Activated naive CD8-positive, alpha-beta T cell (primary cell): ENCODE measurements at regions not wholly inside any gene's neighbourhood (a gene's known extent, or its start where the extent isn't known, plus 50 kb on each side); places are given as distances from the start of the nearest gene placed in this dataset.
A peak's percentile ranks its signal among the peaks of the same experiment; 100 is the strongest.
"Not testable (repeated sequence)": the region's sequence is repeated elsewhere in the genome, so short reads cannot be mapped to it uniquely, and the experiment has no call there.

Source experiments
- H3K27ac Mint-ChIP-seq: one replicate; pipeline ENCODE4 v1.8.0; 2021; ENCODE audit warnings: mixed read lengths
- H3K27me3 Mint-ChIP-seq: one replicate; pipeline ENCODE4 v1.8.0; 2021; ENCODE audit warnings: mixed read lengths
- H3K36me3 Mint-ChIP-seq: one replicate; pipeline ENCODE4 v1.8.0; 2021; ENCODE audit warnings: mixed read lengths
- H3K4me1 Mint-ChIP-seq: one replicate; pipeline ENCODE4 v1.8.0; 2021; ENCODE audit warnings: low read depth, mixed read lengths
- H3K4me3 Mint-ChIP-seq: one replicate; pipeline ENCODE4 v1.8.0; 2021; ENCODE audit warnings: mild to moderate bottlenecking, mixed read lengths
- H3K9me3 Mint-ChIP-seq: one replicate; pipeline ENCODE4 v1.8.0; 2021; ENCODE audit warnings: low read depth, mixed read lengths

DNA sequence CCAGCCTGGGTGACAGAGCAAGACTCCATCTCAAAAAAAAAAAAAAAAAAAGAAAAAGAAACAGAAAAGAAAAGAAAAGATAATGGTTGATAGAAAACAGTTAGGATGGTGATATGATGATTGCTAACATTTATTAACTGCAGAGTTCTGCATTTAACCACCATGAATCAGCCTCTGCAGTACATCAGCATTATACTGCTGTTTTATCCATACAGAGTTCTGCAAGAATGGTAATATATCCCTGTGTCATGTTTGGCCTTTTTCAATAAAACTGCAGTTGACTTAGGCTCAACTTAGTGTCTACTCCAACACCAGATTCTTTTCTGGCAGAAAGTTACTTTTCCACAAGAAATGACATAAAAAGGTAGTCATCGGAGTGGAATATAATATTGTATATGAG lies 62.6 kb downstream of the DUSP6 start:
- no peaks in the 10 kb centered on the region for H3K27me3 Mint-ChIP-seq
- no peaks in the 10 kb centered on the region for H3K9me3 Mint-ChIP-seq
- no peaks in the 10 kb centered on the region for H3K36me3 Mint-ChIP-seq
- H3K4me3 Mint-ChIP-seq = no peak overlapping the region
- no peaks in the 10 kb centered on the region for H3K4me1 Mint-ChIP-seq
- no peak overlapping the region for H3K27ac Mint-ChIP-seq

DNA sequence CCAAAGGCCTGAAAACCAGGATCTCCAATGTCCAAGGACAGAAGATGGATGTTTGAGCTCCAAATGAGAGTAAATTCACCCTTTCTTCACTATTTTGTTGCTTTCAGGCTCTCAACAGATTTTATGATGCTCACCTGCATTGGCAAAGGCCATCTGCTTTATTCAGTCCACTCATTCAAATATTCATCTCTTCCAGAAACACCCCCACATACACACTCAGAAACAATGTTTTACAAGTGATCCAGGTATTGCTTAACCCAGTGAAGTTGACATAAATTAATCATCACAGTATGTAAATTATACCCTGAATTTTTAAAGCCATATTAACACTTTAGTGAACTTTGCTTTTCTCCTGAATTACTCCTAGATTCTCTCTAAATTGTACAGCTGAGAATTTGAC lies 63.3 kb downstream of the DUSP6 start:
- no peak overlapping the region for H3K27ac Mint-ChIP-seq
- H3K36me3 Mint-ChIP-seq = no peaks in the 10 kb centered on the region
- no peaks in the 10 kb centered on the region for H3K9me3 Mint-ChIP-seq
- H3K27me3 Mint-ChIP-seq = no peaks in the 10 kb centered on the region
- no peaks in the 10 kb centered on the region for H3K4me1 Mint-ChIP-seq
- no peak overlapping the region for H3K4me3 Mint-ChIP-seq

DNA sequence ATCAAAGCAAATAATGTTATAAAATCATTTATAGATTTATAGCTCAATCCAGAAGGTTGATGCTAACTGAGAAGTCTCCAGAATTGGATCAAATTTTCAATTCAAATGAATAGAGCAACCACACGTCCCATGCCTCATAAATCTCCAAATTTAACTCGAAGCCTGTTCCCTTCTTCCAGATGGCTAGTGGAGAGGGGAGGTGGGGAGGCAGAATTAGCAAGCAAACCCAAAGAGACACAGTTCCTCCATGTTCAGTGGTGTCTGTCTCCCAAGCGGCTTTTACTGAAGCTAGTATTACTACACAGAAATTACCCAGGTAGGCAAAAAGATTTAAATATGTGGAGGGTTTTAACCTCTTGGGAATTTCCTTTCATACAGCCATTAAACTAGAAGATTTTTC lies 65.8 kb downstream of the DUSP6 start:
- Mint-ChIP-seq H3K9me3 (no peaks in the 10 kb centered on the region), H3K27me3 (no peaks in the 10 kb centered on the region), H3K4me1 (peaks cover 13% of the 10 kb centered on the region)

DNA sequence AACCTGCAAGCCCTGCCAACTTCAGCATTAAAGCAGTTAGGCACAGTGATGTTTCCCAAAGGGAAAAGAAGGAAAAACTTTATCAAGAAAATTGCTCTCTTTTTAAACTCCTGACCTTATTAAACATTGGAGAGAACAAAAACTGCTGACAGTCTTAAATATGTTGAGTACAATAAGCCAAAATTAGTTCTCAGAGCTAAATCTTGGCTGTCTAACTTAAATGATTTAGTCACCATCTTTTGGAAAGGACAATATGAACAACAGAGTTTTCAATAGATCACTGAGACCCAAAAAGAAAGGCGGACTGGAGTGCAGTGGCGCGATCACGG lies 70.8 kb downstream of the DUSP6 start:
- peaks cover 2% of the 10 kb centered on the region for H3K36me3 Mint-ChIP-seq
- H3K27ac Mint-ChIP-seq = no peak overlapping the region
- H3K4me3 Mint-ChIP-seq = no peak overlapping the region
- H3K9me3 Mint-ChIP-seq = no peaks in the 10 kb centered on the region
- peaks cover 24% of the 10 kb centered on the region for H3K4me1 Mint-ChIP-seq
- no peaks in the 10 kb centered on the region for H3K27me3 Mint-ChIP-seq

More for the DNA sequence above, 65.8 kb downstream of the DUSP6 start:
- Mint-ChIP-seq H3K4me3 (no peak overlapping the region), H3K36me3 (no peaks in the 10 kb centered on the region), H3K27ac (no peak overlapping the region)

DNA sequence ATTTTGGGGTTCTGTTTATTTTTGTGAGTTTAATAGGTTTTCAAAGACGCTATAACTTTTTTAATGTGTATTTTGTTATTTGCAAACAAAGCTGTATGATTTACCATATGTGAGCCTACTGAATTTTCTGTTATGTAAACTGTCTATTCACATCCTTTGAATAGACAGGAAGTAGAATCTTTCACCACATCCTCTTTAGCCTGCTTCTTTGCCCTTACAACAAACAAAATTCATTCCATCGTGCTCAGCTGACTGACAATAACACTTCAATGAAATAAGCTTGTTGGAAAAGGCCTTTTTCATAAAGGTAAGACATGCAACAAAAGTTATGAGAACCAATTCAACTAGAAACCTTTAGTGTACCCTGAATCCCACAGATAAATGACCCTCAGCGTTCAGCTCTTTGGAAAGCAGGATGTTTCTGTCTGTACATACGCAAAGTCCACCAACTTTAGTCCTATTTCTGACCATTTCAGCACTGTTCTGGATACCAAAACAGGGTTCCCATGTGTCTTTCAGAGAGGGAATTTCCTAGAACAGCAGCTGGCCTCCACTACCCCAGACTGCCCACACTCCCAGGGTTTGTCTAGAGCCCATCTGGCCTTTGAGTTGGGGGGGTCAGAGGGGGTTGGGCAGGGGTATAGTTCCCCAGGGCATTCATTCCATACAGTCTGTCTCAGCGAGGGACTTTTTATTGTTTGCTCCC lies 71.3 kb downstream of the DUSP6 start:
- Mint-ChIP-seq H3K27me3 (no peaks in the 10 kb centered on the region), H3K36me3 (peaks cover 2% of the 10 kb centered on the region), H3K27ac (peak overlapping the region; percentile 47), H3K4me1 (peaks cover 24% of the 10 kb centered on the region), H3K9me3 (no peaks in the 10 kb centered on the region), H3K4me3 (peak overlapping the region; percentile 22)

DNA sequence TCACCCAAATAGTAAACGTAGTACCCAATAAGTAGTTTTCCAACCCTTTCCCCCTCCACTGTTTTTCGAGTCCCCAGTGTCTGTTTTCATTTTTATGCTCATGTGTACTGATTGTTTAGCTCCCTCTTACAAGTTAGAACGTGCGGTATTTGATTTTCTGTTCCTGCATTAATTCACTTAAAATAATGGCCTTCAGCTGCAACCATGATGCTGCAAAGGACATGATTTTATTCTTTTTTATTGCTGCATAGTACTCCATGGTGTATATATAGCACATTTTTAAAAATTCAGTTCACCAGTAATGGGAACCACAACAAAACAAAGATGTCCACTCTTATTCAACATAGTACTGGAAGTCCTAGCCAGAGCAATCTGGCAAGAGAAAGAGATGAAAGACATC lies 72.8 kb downstream of the DUSP6 start:
- H3K36me3 Mint-ChIP-seq = peaks cover 2% of the 10 kb centered on the region
- no peak overlapping the region for H3K4me3 Mint-ChIP-seq
- H3K27ac Mint-ChIP-seq = no peak overlapping the region

DNA sequence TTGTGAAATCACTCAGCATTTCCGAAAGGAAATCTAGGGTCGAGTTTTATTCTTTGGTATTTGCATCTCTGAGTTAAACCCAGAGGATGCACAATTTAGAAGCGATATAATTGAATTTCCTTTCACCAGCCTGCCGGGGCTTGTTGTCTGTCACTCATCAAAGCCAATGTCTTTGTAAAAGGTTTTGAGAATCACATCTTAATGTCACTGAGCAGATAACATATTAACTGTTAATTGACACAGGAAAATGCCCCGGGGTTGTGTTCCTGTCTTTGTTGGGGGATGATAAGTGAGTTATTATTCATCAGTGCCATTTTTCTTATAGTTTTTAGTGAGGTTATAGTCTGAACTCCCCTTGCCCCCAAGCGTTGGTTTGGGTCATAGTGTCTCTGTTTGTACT lies 73.4 kb downstream of the DUSP6 start:
- Mint-ChIP-seq H3K27me3 (no peaks in the 10 kb centered on the region), H3K27ac (no peak overlapping the region)

More for the DNA sequence above, 72.8 kb downstream of the DUSP6 start:
- no peaks in the 10 kb centered on the region for H3K9me3 Mint-ChIP-seq
- peaks cover 24% of the 10 kb centered on the region for H3K4me1 Mint-ChIP-seq
- H3K27me3 Mint-ChIP-seq = no peaks in the 10 kb centered on the region

DNA sequence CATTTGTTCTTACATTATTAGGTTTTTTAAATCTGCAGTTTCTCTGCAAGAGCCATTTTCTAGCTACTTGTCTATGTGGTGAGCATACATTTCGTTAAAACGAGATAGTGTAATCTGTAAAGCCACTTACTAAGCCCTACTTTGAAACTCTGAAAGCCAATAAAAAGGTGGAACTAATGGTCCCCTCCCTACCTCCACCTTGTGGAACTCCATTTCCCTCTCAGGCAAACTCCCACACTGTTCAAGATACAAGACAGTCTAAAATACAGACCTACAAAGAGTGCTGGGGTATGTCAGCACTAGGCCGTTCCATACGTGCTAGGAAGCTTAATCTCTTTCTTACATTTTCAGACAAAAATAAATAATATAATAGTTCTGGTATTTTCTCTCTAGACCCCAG lies 74.1 kb downstream of the DUSP6 start:
- H3K9me3 Mint-ChIP-seq = no peaks in the 10 kb centered on the region
- no peak overlapping the region for H3K4me3 Mint-ChIP-seq
- no peak overlapping the region for H3K27ac Mint-ChIP-seq
- H3K4me1 Mint-ChIP-seq = peaks cover 27% of the 10 kb centered on the region
- no peaks in the 10 kb centered on the region for H3K27me3 Mint-ChIP-seq
- peaks cover 2% of the 10 kb centered on the region for H3K36me3 Mint-ChIP-seq

More for the DNA sequence above, 73.4 kb downstream of the DUSP6 start:
- H3K36me3 Mint-ChIP-seq = peaks cover 2% of the 10 kb centered on the region
- H3K4me1 Mint-ChIP-seq = peaks cover 24% of the 10 kb centered on the region
- H3K4me3 Mint-ChIP-seq = no peak overlapping the region
- H3K9me3 Mint-ChIP-seq = no peaks in the 10 kb centered on the region

DNA sequence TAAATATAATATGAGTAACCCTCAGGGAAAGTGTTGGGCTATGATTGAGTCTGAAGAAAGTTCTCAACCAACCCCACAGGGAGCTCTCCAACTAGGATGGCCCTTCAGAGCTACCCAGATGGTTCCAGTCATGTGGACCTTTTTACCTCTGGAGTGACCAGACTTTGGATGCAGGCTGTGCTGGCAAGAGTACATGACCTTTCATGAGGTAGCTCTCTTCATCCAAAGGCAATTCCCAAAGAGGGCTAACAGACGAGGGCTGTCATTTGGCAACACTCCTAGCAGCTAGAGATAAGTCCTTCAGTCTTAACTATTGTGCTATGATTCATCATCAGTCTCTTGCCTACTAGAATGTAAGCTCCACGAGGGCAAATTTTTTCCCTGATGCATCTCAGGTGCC lies 75.4 kb downstream of the DUSP6 start:
- Mint-ChIP-seq H3K9me3 (no peaks in the 10 kb centered on the region), H3K4me3 (no peak overlapping the region), H3K27me3 (no peaks in the 10 kb centered on the region), H3K4me1 (peaks cover 17% of the 10 kb centered on the region), H3K27ac (no peak overlapping the region), H3K36me3 (peaks cover 2% of the 10 kb centered on the region)

DNA sequence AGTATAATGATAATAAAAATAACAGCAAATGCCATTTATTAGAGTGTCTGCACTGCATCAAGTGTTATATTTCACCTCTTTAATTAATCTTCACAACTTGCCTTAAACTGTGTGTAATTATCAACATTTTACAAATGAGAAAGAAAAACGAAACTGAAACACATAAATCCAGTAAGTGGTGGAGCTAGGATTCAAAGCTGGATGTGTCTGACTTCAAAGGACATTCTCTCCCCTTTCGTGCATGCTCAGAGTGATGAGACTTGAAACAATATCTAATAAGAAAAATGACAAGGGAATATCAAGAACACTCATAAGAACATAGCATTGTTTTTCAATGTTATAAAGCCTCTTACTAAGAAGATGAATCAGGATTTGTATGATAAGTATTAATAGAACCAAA lies 78.8 kb downstream of the DUSP6 start:
- Mint-ChIP-seq H3K27ac (no peak overlapping the region), H3K9me3 (peaks cover 7% of the 10 kb centered on the region), H3K36me3 (peaks cover 5% of the 10 kb centered on the region), H3K4me1 (peaks cover 4% of the 10 kb centered on the region), H3K27me3 (no peaks in the 10 kb centered on the region), H3K4me3 (no peak overlapping the region)

DNA sequence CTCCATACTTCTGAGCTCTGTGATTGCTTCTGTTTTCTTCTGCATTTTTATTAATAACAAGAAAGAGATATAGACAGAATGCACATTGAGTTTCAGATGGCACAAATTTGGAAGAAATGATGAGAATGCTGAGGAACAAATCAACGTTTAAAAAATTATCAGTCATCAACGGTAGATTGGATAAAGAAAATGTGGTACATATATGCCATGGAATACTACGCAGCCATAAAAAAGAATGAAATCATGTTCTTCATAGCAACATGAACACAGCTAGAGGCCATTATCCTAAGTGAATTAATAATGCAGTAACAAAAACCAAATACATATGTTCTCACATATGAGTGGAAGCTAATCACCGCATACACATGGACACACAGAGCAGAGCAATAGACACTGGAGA lies 81.8 kb downstream of the DUSP6 start:
- H3K36me3 Mint-ChIP-seq = peaks cover 5% of the 10 kb centered on the region
- H3K9me3 Mint-ChIP-seq = peaks cover 7% of the 10 kb centered on the region
- H3K4me3 Mint-ChIP-seq = no peak overlapping the region
- no peak overlapping the region for H3K27ac Mint-ChIP-seq
- H3K27me3 Mint-ChIP-seq = no peaks in the 10 kb centered on the region
- peaks cover 8% of the 10 kb centered on the region for H3K4me1 Mint-ChIP-seq

DNA sequence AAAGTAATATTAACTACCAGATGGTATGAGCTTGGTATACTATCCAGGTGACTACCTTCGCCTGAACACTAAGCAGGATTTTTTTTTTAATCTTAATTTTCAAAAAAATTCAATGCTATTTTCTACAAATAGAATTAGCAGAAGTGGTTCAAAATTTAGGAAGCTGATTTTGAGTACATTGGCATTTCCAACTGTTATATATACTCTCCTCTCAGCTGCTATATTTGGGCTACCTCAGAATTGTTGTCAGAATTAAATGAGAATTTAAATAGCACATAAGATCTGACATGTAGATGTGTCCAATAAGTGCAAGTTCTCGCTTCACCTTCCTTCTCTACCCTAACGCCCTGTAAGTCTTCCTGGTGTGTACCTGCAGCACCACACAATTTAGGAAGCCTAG lies 83.1 kb downstream of the DUSP6 start:
- Mint-ChIP-seq H3K4me3 (no peak overlapping the region), H3K36me3 (peaks cover 5% of the 10 kb centered on the region), H3K27ac (no peak overlapping the region), H3K27me3 (no peaks in the 10 kb centered on the region), H3K9me3 (peaks cover 7% of the 10 kb centered on the region), H3K4me1 (peaks cover 8% of the 10 kb centered on the region)

DNA sequence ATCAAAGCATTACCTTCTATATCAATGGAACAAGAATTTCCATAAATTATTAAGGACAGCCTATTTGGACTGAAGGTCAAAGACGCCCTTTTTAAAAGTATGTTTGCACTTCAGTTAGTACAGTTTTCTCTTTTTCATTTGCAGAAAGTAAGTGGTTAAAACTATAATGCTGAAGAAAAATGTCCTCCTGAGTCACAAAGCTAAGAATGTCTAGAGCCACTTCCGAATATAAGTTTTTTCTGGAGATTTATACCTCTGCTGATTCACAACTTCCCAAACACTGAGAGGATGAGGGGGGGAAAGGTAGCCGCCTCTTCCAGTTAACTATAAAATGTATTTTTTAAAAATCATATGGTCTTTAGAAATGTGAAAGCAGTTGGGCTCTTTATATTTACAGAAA lies 84.9 kb downstream of the DUSP6 start:
- H3K27ac Mint-ChIP-seq = no peak overlapping the region
- peaks cover 5% of the 10 kb centered on the region for H3K36me3 Mint-ChIP-seq
- H3K4me3 Mint-ChIP-seq = no peak overlapping the region
- peaks cover 7% of the 10 kb centered on the region for H3K9me3 Mint-ChIP-seq
- H3K27me3 Mint-ChIP-seq = no peaks in the 10 kb centered on the region
- peaks cover 4% of the 10 kb centered on the region for H3K4me1 Mint-ChIP-seq

DNA sequence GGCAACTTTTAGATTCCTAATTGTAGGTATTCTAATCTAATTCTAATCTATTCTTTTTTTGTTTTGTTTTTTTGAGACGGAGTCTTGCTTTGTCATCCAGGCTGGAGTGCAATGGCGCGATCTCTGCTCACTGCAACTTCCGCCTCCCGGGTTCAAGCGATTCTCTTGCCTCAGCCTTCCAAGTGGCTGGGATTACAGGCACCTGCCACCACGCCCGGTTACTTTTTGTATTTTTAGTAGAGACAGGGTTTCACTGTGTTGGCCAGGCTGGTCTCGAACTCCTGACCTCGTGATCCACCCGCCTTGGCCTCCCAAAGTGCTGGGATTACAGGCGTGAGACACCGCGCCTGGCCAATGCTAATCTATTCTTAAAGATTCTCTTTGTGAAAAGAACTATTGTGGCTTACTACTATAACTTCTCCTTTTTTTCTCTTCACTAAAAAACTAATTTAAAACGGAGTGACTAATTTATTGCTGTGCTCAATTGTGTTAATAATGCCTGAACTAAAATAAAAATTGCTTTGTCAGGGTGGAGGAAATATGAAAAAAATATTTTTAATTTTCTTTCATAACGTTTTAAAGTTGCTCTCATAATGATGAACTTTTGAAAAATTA lies 85.6 kb downstream of the DUSP6 start:
- not testable (repeated sequence) for H3K9me3 Mint-ChIP-seq, H3K4me3 Mint-ChIP-seq, H3K4me1 Mint-ChIP-seq, H3K27me3 Mint-ChIP-seq, H3K27ac Mint-ChIP-seq, H3K36me3 Mint-ChIP-seq

DNA sequence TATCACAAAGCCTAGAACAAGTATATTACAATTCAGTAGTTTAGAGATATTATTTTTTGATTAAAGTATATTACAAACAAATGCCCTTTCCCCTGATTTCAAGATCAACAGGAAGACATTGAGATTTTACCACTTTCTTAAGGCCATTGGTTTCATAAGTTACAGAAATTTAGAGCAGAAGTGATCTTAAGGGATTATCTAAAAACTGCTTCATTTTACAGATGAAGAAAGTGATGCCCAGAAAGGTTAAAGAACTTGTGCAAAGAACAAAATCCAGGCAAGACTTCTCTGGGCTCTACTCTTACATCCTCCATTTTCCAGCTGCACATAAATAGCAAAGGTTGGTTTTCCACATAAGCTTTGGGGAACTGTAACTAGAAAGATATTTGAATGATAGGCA lies 87.5 kb downstream of the DUSP6 start:
- no peaks in the 10 kb centered on the region for H3K27me3 Mint-ChIP-seq
- H3K4me1 Mint-ChIP-seq = peaks cover 8% of the 10 kb centered on the region
- no peak overlapping the region for H3K27ac Mint-ChIP-seq
- H3K36me3 Mint-ChIP-seq = no peaks in the 10 kb centered on the region
- H3K4me3 Mint-ChIP-seq = no peak overlapping the region
- no peaks in the 10 kb centered on the region for H3K9me3 Mint-ChIP-seq

DNA sequence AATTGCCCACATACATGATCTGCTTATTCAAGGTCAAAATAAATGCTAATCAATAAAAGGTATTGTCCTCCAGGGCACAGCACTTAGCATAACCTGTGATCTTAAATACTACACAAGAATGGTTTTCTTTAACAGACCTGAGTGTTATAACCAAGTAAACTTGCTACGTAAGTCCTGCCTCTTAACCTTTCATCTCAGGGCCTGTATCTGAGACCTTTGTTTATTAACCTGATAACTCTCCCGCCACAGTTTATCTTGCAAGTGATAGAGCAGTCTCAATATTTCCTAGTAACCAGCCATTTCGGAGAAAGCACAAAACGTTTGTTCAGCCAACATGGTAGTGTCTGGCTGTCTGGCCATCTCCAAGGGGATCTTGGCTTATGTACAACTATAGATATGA lies 88.4 kb downstream of the DUSP6 start:
- H3K36me3 Mint-ChIP-seq = no peaks in the 10 kb centered on the region
- H3K4me3 Mint-ChIP-seq = no peak overlapping the region

More for the DNA sequence above, 88.4 kb downstream of the DUSP6 start:
- Mint-ChIP-seq H3K27me3 (no peaks in the 10 kb centered on the region), H3K9me3 (no peaks in the 10 kb centered on the region), H3K4me1 (peaks cover 8% of the 10 kb centered on the region), H3K27ac (no peak overlapping the region)
